ENCODE measurements at regions not wholly inside any gene's neighbourhood (a gene's known extent, or its start where the extent isn't known, plus 50 kb on each side); places are given as distances from the start of the nearest gene placed in this dataset.
"Not testable (repeated sequence)": the region's sequence is repeated elsewhere in the genome, so short reads cannot be mapped to it uniquely, and the experiment has no call there.

DNA sequence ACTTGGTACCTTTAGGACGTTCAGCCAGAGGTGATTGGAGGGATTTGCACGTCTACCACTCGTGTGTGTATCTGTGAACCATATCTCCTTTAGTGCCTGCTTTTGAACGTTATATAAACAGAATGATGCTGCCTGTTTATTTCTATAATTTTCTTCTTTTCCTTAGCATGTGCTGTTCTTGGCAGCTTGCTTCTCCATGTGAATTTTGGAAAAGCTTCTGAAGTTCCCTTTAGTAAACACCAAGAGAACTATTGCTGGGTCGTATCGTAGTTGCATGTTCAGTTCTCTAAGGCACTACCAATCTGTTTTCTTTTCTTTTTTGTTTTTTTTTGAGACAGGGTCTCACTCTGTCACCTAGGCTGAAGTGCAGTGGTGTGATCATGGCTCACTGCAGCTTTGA, 73.8 kb upstream of the FANCC start:
- H3K9me3 ChIP-seq; H3K27ac ChIP-seq; H3K36me3 ChIP-seq; H3K4me1 ChIP-seq; intact Hi-C loops (cut with DNase I); ATAC-seq; DNase-seq; H3K4me3 ChIP-seq; H3K27me3 ChIP-seq: not testable (repeated sequence)
- 83 to 91% (median 87%) methylated on average over 6 of the region's 6 CpGs for WGBS, 4 donors

DNA sequence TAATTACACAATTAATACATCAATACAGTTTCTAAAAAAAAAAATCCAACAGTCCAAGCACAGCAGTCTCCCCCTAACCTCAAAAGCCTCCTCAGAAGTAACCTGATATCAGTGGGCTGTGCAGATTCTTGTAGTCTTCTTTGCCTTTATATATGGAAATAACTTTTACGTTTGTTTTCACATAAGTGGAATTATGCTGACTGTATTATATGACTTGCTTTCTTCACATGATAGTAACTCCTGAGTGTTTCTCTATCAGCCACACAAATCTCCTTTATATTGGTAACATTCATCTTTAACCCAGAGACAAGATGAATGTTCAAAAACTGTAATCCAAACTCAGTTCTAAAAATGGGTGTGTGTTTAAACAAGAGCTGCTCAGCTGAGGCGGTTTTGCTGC, 71.9 kb upstream of the FANCC start:
- ATAC-seq (no peak), DNase-seq (no peak)
- Histone ChIP-seq H3K27ac (no peak overlapping the region), H3K4me3 (no peak overlapping the region), H3K4me1 (no peaks in the 10 kb centered on the region), H3K36me3 (no peaks in the 10 kb centered on the region), H3K27me3 (peaks cover 0 to 9% (median 0%) of the 10 kb centered on the region in 9 donors), H3K9me3 (no peaks in the 10 kb centered on the region)
- intact Hi-C loops (cut with DNase I), result loop anchor here in 1 of 10 donors (10.0 kb wide), 1 partner anchor 65 kb away; no protein-coding TSS in a partner anchor
- TF ChIP-seq POLR2A (IDR thresholded peaks at IDR 0.05) (no peak), CTCF (IDR thresholded peaks at IDR 0.05) (no peak)
- WGBS, 4 donors, result 81 to 97% (median 87%) methylated on average over 2 of the region's 2 CpGs

GRCh38 chr9:95386843-95387242, 69.3 kb upstream of the FANCC start:
- no peak for ATAC-seq
- no peaks in the 10 kb centered on the region for H3K4me1 ChIP-seq
- H3K27me3 ChIP-seq, result peaks cover 0 to 14% (median 0%) of the 10 kb centered on the region in 9 donors
- 78 to 91% (median 87%) methylated on average over 4 of the region's 4 CpGs for WGBS, 4 donors
- H3K9me3 ChIP-seq, result no peaks in the 10 kb centered on the region
- no peaks in the 10 kb centered on the region for H3K36me3 ChIP-seq
- no peak for DNase-seq
- no peak overlapping the region for H3K4me3 ChIP-seq
- intact Hi-C loops (cut with DNase I), result loop anchor here in 1 of 10 donors (10.0 kb wide), 1 partner anchor 62 kb away; no protein-coding TSS in a partner anchor
- no peak overlapping the region for H3K27ac ChIP-seq
- TF ChIP-seq POLR2A (IDR thresholded peaks at IDR 0.05), result no peak
- TF ChIP-seq CTCF (IDR thresholded peaks at IDR 0.05), result no peak

DNA sequence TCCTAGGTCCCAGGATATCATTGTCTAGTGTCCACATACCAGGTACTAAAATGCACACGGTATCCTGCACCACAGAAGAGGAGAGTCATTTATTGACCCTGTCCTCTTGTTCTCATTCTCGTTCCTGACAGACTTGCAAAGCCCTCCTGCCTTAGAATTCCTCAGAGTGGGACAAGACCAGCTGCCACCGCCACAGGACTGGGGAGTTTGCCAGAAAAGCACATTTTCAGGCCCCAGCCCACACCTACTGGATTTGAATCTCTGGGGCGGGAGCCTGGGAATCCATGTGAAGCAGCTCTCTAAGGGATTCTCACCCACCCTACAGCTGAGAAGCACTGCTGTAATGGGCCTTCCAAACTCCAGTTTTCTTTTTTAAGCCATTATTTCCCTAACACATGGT, 68.0 kb upstream of the FANCC start:
- DNase-seq (no peak), ATAC-seq (no peak)
- Histone ChIP-seq H3K36me3 (no peaks in the 10 kb centered on the region), H3K4me3 (no peak overlapping the region), H3K27me3 (peaks cover 0 to 14% (median 0%) of the 10 kb centered on the region in 9 donors), H3K9me3 (no peaks in the 10 kb centered on the region), H3K4me1 (no peaks in the 10 kb centered on the region), H3K27ac (no peak overlapping the region)
- TF ChIP-seq CTCF (IDR thresholded peaks at IDR 0.05) (no peak), POLR2A (IDR thresholded peaks at IDR 0.05) (no peak)
- 67 to 81% (median 79%) methylated on average over 4 of the region's 4 CpGs for WGBS, 4 donors
- intact Hi-C loops (cut with DNase I), result loop anchor here in 1 of 10 donors (10.0 kb wide), 1 partner anchor 61 kb away; no protein-coding TSS in a partner anchor

GRCh38 chr9:95383845-95384244, 66.3 kb upstream of the FANCC start:
- TF ChIP-seq POLR2A (IDR thresholded peaks at IDR 0.05) (no peak), CTCF (IDR thresholded peaks at IDR 0.05) (no peak)
- DNase-seq (no peak), ATAC-seq (no peak)
- H3K27me3 ChIP-seq, result peaks cover 0 to 14% (median 0%) of the 10 kb centered on the region in 9 donors
- no peaks in the 10 kb centered on the region for H3K9me3 ChIP-seq
- intact Hi-C loops (cut with DNase I), result loop anchor here in 1 of 10 donors (10.0 kb wide), 1 partner anchor 59 kb away; no protein-coding TSS in a partner anchor
- 71 to 89% (median 80%) methylated on average over 1 of the region's 1 CpG for WGBS, 4 donors
- no peaks in the 10 kb centered on the region for H3K4me1 ChIP-seq
- H3K4me3 ChIP-seq, result no peak overlapping the region
- no peaks in the 10 kb centered on the region for H3K36me3 ChIP-seq
- H3K27ac ChIP-seq, result no peak overlapping the region
